ENCODE measurements at regions not wholly inside any gene's neighbourhood (a gene's known extent, or its start where the extent isn't known, plus 50 kb on each side); places are given as distances from the start of the nearest gene placed in this dataset.

- FAIRE-seq (no peak), DNase-seq (ENCODE audit: low read depth in 1 of 2, low spot score in 2 of 2) (no peak)
- Histone ChIP-seq H2AK5ac (ENCODE audit: low read depth, low read length) (no peak overlapping the region), H2AFZ (ENCODE audit: low read length) (no peak overlapping the region), H4K5ac (ENCODE audit: insufficient read length, low read depth, low read length) (no peak overlapping the region), H2BK12ac (ENCODE audit: low read depth, low read length) (no peak overlapping the region), H3K4me1 (replicated peaks in 1 of 4; ENCODE audit: control insufficient read depth in 3 of 4, insufficient read depth in 4 of 4, low read length in 3 of 4) (no peaks in the 10 kb centered on the region), H2BK120ac (replicated peaks; ENCODE audit: low read depth, low read length) (no peak overlapping the region), H3K9me3 (ENCODE audit: insufficient read depth in 2 of 2, low read depth in 1 of 2, low read length in 1 of 2) (no peaks in the 10 kb centered on the region), H3K23me2 (ENCODE audit: low read depth, low read length) (no peaks in the 10 kb centered on the region), H3K9ac (replicated peaks in 1 of 4; ENCODE audit: extremely low read depth in 1 of 4, low read depth in 3 of 4, low read length in 3 of 4) (no peak overlapping the region), H3K79me2 (ENCODE audit: control insufficient read depth in 1 of 2, insufficient read depth in 2 of 2, low read length in 2 of 2) (no peaks in the 10 kb centered on the region), H3K27ac (ENCODE audit: low read depth, low read length) (no peak overlapping the region), H3K4ac (replicated peaks; ENCODE audit: insufficient read length, low read depth, low read length) (no peak overlapping the region), H3K36me3 (ENCODE audit: control insufficient read depth in 2 of 4, insufficient read depth in 4 of 4, low read length in 3 of 4) (no peaks in the 10 kb centered on the region), H2BK5ac (ENCODE audit: low read depth, low read length) (no peak overlapping the region), H4K20me1 (replicated peaks in 1 of 2; ENCODE audit: control insufficient read depth in 1 of 2, insufficient read depth in 2 of 2, low read length in 2 of 2) (no peaks in the 10 kb centered on the region), H2BK20ac (ENCODE audit: low read length) (no peak overlapping the region), H3K4me3 (ENCODE audit: extremely low read depth in 1 of 4, insufficient read depth in 2 of 4, low read depth in 3 of 4, low read length in 4 of 4) (no peak overlapping the region), H3K4me2 (ENCODE audit: insufficient read depth in 1 of 2, low read depth in 2 of 2, low read length in 2 of 2) (no peak overlapping the region), H3K56ac (replicated peaks; ENCODE audit: insufficient read length, low read depth, low read length) (no peak overlapping the region), H4K8ac (ENCODE audit: extremely low read depth, insufficient read depth, low read length) (no peak overlapping the region), H3K27me3 (replicated peaks in 1 of 4; ENCODE audit: control insufficient read depth in 3 of 4, extremely low read depth in 1 of 4, insufficient read depth in 3 of 4, low read length in 3 of 4) (no peaks in the 10 kb centered on the region; a peak in 1 of 7 replicates), H2BK15ac (ENCODE audit: low read length) (no peak overlapping the region), H3K23ac (ENCODE audit: insufficient read length) (no peak overlapping the region), H3K18ac (ENCODE audit: extremely low read depth, low read length) (no peak overlapping the region), H3K14ac (ENCODE audit: insufficient read length) (no peak overlapping the region), H3K79me1 (ENCODE audit: low read depth, low read length) (no peaks in the 10 kb centered on the region), H4K91ac (replicated peaks; ENCODE audit: insufficient read length, low read length) (no peak overlapping the region)
- WGBS, 2 experiments (ENCODE audit: extremely low coverage in 1 of 2, insufficient coverage in 1 of 2, insufficient read length in 1 of 2, insufficient replicate concordance in 2 of 2, low coverage in 1 of 2, low lambda C conversion rate in 2 of 2, missing lambda C conversion rate in 1 of 2): 73% methylated on average over 6 of the region's 6 CpGs; no CpG with 5 or more reads in 1 of the 2 experiments
- TF ChIP-seq NRF1 (IDR thresholded peaks at IDR 0.05; ENCODE audit: low read depth, low read length) (no peak), CHD2 (IDR thresholded peaks at IDR 0.05; ENCODE audit: low read length) (no peak), FOSL1 (IDR thresholded peaks at IDR 0.05; ENCODE audit: insufficient read depth, low read depth, low read length) (no peak), RAD21 (IDR thresholded peaks at IDR 0.05 in 1 of 2, conservative IDR thresholded peaks at IDR 0.05 in 1 of 2; ENCODE audit: low read depth in 2 of 2, low read length in 2 of 2) (peak; percentile 23 to 42; a peak in 3 of 4 replicates)
- ChIA-PET CTCF (ENCODE audit: partially characterized antibody) (interaction anchor here (1.2 kb wide), 1 partner anchor 11 kb away, joined by 4 read pairs; no protein-coding TSS in a partner anchor), POLR2A (ENCODE audit: partially characterized antibody) (no interaction called here)
These were observed 83.1 kb upstream of the BARHL2 start for GRCh38 chr1:90800012-90800717.

Data from H1 (cell line).